ENCODE measurements at regions not wholly inside any gene's neighbourhood (a gene's known extent, or its start where the extent isn't known, plus 50 kb on each side); places are given as distances from the start of the nearest gene placed in this dataset.

DNA sequence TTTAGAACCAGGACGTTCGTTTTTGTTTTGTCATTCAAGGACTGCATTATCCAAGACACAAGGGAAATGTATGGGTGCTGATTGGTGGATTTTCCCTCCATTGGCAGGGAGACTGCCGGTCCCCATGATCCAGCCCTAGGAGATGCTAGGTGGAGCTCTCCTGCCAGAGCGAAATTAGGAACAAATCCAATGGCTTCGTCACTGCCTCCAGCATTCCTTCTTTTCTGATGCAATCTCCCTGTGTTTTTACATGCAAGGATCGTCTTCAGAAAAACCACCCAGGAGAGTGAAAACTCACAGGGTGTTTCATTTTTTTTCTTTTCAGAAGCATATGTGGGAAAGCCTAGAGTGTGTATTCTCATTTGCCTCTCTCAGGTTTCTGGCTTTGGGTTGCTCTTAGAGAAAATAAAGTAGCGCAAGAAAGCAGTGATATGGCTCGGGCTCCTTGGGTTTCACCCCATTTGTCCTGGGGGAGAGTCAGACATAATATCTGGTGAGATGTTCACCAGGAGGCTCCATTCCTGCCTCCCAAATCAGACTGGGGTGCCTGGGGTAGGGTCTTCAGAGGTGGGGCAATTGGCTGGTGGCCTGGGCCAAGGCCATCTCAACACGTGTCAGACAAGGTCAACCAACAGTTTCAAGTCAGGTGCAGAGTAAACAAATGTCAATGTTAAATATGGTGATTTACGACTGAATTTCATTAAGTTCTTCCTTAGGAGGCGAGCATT, 450.9 kb upstream of the MKI67 start:
- WGBS, 3 donors = 70 to 81% (median 76%) methylated on average over 11 of the region's 11 CpGs
- intact Hi-C loops (cut with DNase I) = no loop called here
- Histone ChIP-seq H3K9me3 (no peaks in the 10 kb centered on the region), H3K27me3 (no peaks in the 10 kb centered on the region), H3K27ac (no peak overlapping the region), H3K4me3 (no peak overlapping the region), H3K36me3 (no peaks in the 10 kb centered on the region), H3K4me1 (ENCODE audit: insufficient read depth) (no peaks in the 10 kb centered on the region)
- TF ChIP-seq, protein P1, sequence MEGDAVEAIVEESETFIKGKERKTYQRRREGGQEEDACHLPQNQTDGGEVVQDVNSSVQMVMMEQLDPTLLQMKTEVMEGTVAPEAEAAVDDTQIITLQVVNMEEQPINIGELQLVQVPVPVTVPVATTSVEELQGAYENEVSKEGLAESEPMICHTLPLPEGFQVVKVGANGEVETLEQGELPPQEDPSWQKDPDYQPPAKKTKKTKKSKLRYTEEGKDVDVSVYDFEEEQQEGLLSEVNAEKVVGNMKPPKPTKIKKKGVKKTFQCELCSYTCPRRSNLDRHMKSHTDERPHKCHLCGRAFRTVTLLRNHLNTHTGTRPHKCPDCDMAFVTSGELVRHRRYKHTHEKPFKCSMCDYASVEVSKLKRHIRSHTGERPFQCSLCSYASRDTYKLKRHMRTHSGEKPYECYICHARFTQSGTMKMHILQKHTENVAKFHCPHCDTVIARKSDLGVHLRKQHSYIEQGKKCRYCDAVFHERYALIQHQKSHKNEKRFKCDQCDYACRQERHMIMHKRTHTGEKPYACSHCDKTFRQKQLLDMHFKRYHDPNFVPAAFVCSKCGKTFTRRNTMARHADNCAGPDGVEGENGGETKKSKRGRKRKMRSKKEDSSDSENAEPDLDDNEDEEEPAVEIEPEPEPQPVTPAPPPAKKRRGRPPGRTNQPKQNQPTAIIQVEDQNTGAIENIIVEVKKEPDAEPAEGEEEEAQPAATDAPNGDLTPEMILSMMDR (IDR thresholded peaks at IDR 0.05) = no peak
- TF ChIP-seq POLR2A (IDR thresholded peaks at IDR 0.05) (no peak), EP300 (IDR thresholded peaks at IDR 0.05) (no peak)
- no peak for DNase-seq

DNA sequence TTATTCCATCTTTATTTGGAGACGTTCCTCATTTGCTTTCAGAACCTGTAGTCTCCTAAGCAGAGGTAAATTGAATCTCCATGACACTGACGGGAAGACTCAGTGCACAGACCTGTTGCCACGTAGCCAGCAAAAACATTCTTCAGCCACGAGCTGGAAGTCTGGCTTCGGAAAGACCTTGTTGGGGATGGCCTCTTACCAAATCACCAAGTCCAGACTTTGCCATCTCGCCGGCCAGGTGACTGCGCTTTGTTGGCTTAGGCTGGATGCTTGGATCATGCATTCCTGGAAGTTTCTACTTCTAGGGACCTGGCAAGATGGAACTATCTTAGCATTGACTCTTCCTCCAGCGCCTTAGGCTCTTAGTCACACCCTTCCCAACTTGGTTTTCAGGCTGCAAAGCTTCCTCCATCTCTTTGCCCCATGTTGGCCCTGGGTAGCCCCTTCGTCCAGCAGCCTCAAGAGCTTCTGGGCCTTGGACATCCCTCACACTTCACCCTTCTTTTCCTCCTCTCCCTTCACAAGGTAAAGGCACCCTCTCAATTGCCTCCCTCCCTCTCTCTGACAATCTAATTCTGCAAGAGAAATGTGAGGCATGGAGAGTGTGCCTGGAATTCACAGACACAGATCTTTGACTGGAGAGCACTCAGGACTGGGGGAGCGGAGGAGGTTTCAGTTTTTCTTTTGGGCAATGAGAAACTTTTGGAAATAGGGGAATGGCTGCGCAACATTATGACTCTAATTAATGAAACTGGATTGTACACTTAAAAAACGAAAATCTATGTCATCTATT, 451.9 kb upstream of the MKI67 start:
- 93 to 95% (median 94%) methylated on average over 13 of the region's 13 CpGs for WGBS, 3 donors
- intact Hi-C loops (cut with DNase I) = no loop called here
- no peaks in the 10 kb centered on the region for H3K36me3 ChIP-seq
- no peaks in the 10 kb centered on the region for H3K27me3 ChIP-seq
- no peaks in the 10 kb centered on the region for H3K4me1 ChIP-seq (ENCODE audit: insufficient read depth)
- H3K4me3 ChIP-seq = no peak overlapping the region
- H3K9me3 ChIP-seq = no peaks in the 10 kb centered on the region
- TF ChIP-seq EP300 (IDR thresholded peaks at IDR 0.05) = no peak
- no peak for TF ChIP-seq POLR2A (IDR thresholded peaks at IDR 0.05)
- TF ChIP-seq, protein P1 (IDR thresholded peaks at IDR 0.05) = no peak
- DNase-seq = no peak
- no peak overlapping the region for H3K27ac ChIP-seq

DNA sequence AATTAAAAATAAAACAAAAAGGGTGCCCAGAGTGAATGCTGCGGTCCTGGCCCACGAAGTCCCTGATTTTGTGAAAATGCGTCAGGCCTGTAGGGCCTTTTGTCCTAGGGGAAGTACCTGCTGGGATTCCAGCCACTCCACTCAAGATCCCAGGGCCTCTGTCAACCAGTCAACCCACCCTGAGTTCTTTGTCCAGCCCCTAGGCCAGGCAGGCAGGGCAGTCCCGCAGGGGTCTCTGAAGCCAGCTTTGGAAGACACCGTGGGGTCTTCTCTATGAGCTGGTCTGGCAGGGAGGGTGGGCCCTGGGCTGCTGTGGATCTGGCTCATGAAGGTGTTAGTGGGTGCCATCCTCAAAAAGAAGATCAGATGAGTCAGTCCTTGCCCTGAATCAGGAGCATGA, 452.5 kb upstream of the MKI67 start:
- TF ChIP-seq, protein P1 (IDR thresholded peaks at IDR 0.05) = no peak
- TF ChIP-seq EP300 (IDR thresholded peaks at IDR 0.05) (no peak), POLR2A (IDR thresholded peaks at IDR 0.05) (no peak)
- Histone ChIP-seq H3K4me3 (no peak overlapping the region), H3K27me3 (no peaks in the 10 kb centered on the region), H3K36me3 (no peaks in the 10 kb centered on the region), H3K4me1 (ENCODE audit: insufficient read depth) (no peaks in the 10 kb centered on the region), H3K27ac (no peak overlapping the region), H3K9me3 (no peaks in the 10 kb centered on the region)
- intact Hi-C loops (cut with DNase I) = no loop called here
- 95 to 96% (median 95%) methylated on average over 5 of the region's 5 CpGs for WGBS, 3 donors
- DNase-seq = no peak

DNA sequence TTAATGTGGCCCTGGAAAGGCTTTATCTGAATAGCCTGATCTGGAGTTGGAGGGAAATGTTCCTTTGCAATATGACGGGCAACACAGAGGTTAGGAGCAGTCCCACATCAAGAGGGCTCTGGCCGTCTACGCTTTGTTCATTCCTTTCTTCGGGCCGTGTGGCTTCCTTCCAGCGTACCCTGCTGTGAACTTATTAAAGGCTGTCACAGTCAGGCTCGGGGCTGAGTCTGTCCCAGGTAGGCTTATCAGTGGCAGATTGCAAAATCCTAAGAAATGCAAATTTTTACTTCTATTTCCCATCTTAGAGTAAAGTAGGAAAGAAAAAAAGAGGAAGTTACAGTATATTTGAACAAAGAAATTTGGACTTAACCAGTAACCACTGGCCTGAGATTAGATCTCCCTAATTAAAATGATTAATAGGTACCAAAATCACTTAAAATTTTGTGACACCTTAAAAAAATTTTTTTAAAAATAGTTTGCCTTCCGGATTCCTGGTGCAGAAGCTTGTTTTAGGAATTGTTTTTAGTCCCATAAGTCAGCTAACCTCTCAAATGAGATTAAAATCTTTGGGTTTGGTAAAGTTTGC, 453.1 kb upstream of the MKI67 start:
- WGBS, 3 donors = 69 to 79% (median 76%) methylated on average over 8 of the region's 8 CpGs
- no peak overlapping the region for H3K27ac ChIP-seq
- no peak for DNase-seq
- intact Hi-C loops (cut with DNase I) = no loop called here
- no peak overlapping the region for H3K4me3 ChIP-seq
- no peaks in the 10 kb centered on the region for H3K36me3 ChIP-seq
- TF ChIP-seq EP300 (IDR thresholded peaks at IDR 0.05) = no peak
- TF ChIP-seq POLR2A (IDR thresholded peaks at IDR 0.05) = no peak
- TF ChIP-seq, protein P1 (IDR thresholded peaks at IDR 0.05) = no peak
- no peaks in the 10 kb centered on the region for H3K4me1 ChIP-seq (ENCODE audit: insufficient read depth)
- H3K27me3 ChIP-seq = no peaks in the 10 kb centered on the region
- H3K9me3 ChIP-seq = peaks cover 0 to 2% of the 10 kb centered on the region in 2 donors

Data from ovary (tissue), 7 donors.